SK-N-SH treated with all-trans-retinoic acid at 6 μM for 48 hours (cell line): ENCODE measurements at regions not wholly inside any gene's neighbourhood (a gene's known extent, or its start where the extent isn't known, plus 50 kb on each side); places are given as distances from the start of the nearest gene placed in this dataset.
A peak's percentile ranks its signal among the peaks of the same experiment; 100 is the strongest.

Source experiments
- ATAC-seq: fragments of 200-7000 bp; cut with Tn5 transposase; 3 replicates; pipeline ENCODE4 v1.9.1; 2020; ENCODE audit warnings: mild to moderate bottlenecking, moderate library complexity
- ARNTL ChIP-seq: fragments of 450-650 bp; formaldehyde crosslinking; IDR thresholded peaks from 2 replicates; pipeline ENCODE4 v1.5.0; 2020; ENCODE audit warnings: low read depth, mild to moderate bottlenecking, moderate library complexity, borderline replicate concordance
- CREB5 ChIP-seq: fragments of 250-450 bp; sonication (Bioruptor Pico); IDR thresholded peaks from 2 replicates; pipeline ENCODE4 v1.5.1; 2020; ENCODE audit warnings: low read depth, mild to moderate bottlenecking, moderate library complexity
- CSDC2 ChIP-seq: fragments of 250-450 bp; sonication (Bioruptor Pico); IDR thresholded peaks from 2 replicates; pipeline ENCODE4 v1.5.0; 2020; ENCODE audit warnings: mild to moderate bottlenecking, moderate library complexity
- CSRNP3 ChIP-seq: fragments of 250-450 bp; sonication (Bioruptor Pico); IDR thresholded peaks from 2 replicates; pipeline ENCODE4 v1.5.1; 2021; ENCODE audit warnings: mild to moderate bottlenecking, moderate library complexity
- ESRRG ChIP-seq: fragments of 250-450 bp; sonication (Bioruptor Pico); IDR thresholded peaks from 2 replicates; pipeline ENCODE4 v1.6.1; 2021; ENCODE audit warnings: mild to moderate bottlenecking
- GLIS3 ChIP-seq: fragments of 250-450 bp; sonication (Bioruptor Pico); IDR thresholded peaks from 2 replicates; pipeline ENCODE4 v1.5.0; 2020; ENCODE audit warnings: mild to moderate bottlenecking, moderate library complexity
- ISL1 ChIP-seq: fragments of 250-450 bp; sonication (Bioruptor Pico); IDR thresholded peaks from 2 replicates; pipeline ENCODE4 v2.1.2; 2022; ENCODE audit warnings: mild to moderate bottlenecking, moderate library complexity
- OSR1 ChIP-seq: fragments of 250-450 bp; sonication (Bioruptor Pico); IDR thresholded peaks from 2 replicates; pipeline ENCODE4 v1.8.0; 2022; ENCODE audit warnings: moderate library complexity, mild to moderate bottlenecking, inconsistent platforms
- POU6F1 ChIP-seq: fragments of 250-450 bp; sonication (Bioruptor Pico); IDR thresholded peaks from 2 replicates; pipeline ENCODE4 v1.8.0; 2021; ENCODE audit warnings: low read depth, mild to moderate bottlenecking, moderate library complexity, borderline replicate concordance
- TOX ChIP-seq: fragments of 250-450 bp; sonication (Bioruptor Pico); IDR thresholded peaks from 2 replicates; pipeline ENCODE4 v1.8.0; 2021; ENCODE audit warnings: mild to moderate bottlenecking, moderate library complexity, borderline replicate concordance
- TSHZ2 ChIP-seq: fragments of 250-450 bp; sonication (Bioruptor Pico); IDR thresholded peaks from 2 replicates; pipeline ENCODE4 v1.5.0; 2020; ENCODE audit warnings: mild to moderate bottlenecking, moderate library complexity
- ZC3H10 ChIP-seq: fragments of 250-450 bp; sonication (Bioruptor Pico); IDR thresholded peaks from 2 replicates; pipeline ENCODE4 v1.5.1; 2021; ENCODE audit warnings: mild to moderate bottlenecking, moderate library complexity
- ZFP3 ChIP-seq: fragments of 250-450 bp; sonication (Bioruptor Pico); IDR thresholded peaks from 2 replicates; pipeline ENCODE4 v1.5.0; 2020; ENCODE audit warnings: mild to moderate bottlenecking, moderate library complexity
- ZFP30 ChIP-seq: fragments of 450-650 bp; formaldehyde crosslinking; IDR thresholded peaks from 2 replicates; pipeline ENCODE4 v1.5.0; 2022; ENCODE audit warnings: mild to moderate bottlenecking, moderate library complexity
- ZNF565 ChIP-seq: fragments of 450-650 bp; formaldehyde crosslinking; conservative IDR thresholded peaks from 2 replicates; pipeline ENCODE4 v1.5.0; 2020; ENCODE audit warnings: low read depth, mild to moderate bottlenecking, moderate library complexity
- ZNF70 ChIP-seq: fragments of 450-650 bp; formaldehyde crosslinking; IDR thresholded peaks from 2 replicates; pipeline ENCODE4 v1.5.0; 2020; ENCODE audit warnings: mild to moderate bottlenecking, moderate library complexity
- ZNF8 ChIP-seq: fragments of 450-650 bp; formaldehyde crosslinking; IDR thresholded peaks from 2 replicates; pipeline ENCODE4 v1.5.0; 2020; ENCODE audit warnings: mild to moderate bottlenecking, moderate library complexity

GRCh38 chr16:63606778-63607177, 1515.1 kb downstream of the CDH11 start:
- TF ChIP-seq ISL1 (CRISPR knock-in tag), result no peak
- no peak for ATAC-seq

GRCh38 chr16:63602206-63602927, 1519.5 kb downstream of the CDH11 start:
- no peak for TF ChIP-seq ESRRG (CRISPR knock-in tag)
- TF ChIP-seq ZC3H10, result no peak
- TF ChIP-seq POU6F1 (CRISPR knock-in tag), result no peak
- TF ChIP-seq GLIS3 (CRISPR knock-in tag), result no peak
- ATAC-seq, result no peak

- no peak for ATAC-seq
- TF ChIP-seq ZNF8, result no peak
- TF ChIP-seq GLIS3 (CRISPR knock-in tag), result no peak
- TF ChIP-seq CSDC2 (CRISPR knock-in tag), result no peak
- no peak for TF ChIP-seq CREB5 (CRISPR knock-in tag)
- no peak for TF ChIP-seq POU6F1 (CRISPR knock-in tag)
Measured at GRCh38 chr16:63596716-63597115, 1525.1 kb downstream of the CDH11 start.

- TF ChIP-seq ZFP30 (CRISPR knock-in tag) (no peak), ARNTL (CRISPR knock-in tag) (no peak), GLIS3 (CRISPR knock-in tag) (no peak), CSRNP3 (no peak), ZNF565 (CRISPR knock-in tag) (no peak), ZNF70 (CRISPR knock-in tag) (no peak), TOX (no peak), ZFP3 (CRISPR knock-in tag) (no peak), TSHZ2 (CRISPR knock-in tag) (no peak)
- no peak for ATAC-seq
Measured at GRCh38 chr16:63592852-63593251, 1529.0 kb downstream of the CDH11 start.

- no peak for ATAC-seq
- TF ChIP-seq ISL1 (CRISPR knock-in tag) (peak; percentile 67), OSR1 (CRISPR knock-in tag) (no peak), ZFP3 (CRISPR knock-in tag) (no peak), CREB5 (CRISPR knock-in tag) (no peak)
Measured at GRCh38 chr16:63581570-63581969, 1540.3 kb downstream of the CDH11 start.
